GM23338 (cell line): ENCODE measurements at regions not wholly inside any gene's neighbourhood (a gene's known extent, or its start where the extent isn't known, plus 50 kb on each side); places are given as distances from the start of the nearest gene placed in this dataset.

ENCODE experiments used
- CTCF ChIP-seq, 2 experiments: fragments of 200-600 bp in 1 of 2; sonication (generic) in 1 of 2; conservative IDR thresholded peaks; 2 replicates each; pipeline versions ENCODE4 v1.5.1 to v1.6.1; 2016 to 2017; ENCODE audit warnings: antibody characterized with exemption in 2 of 2, low read depth in 2 of 2, mild to moderate bottlenecking in 2 of 2, moderate library complexity in 1 of 2
- EZH2phosphoT487 ChIP-seq: fragments of 200-600 bp; sonication (generic); IDR thresholded peaks from one replicate; pipeline ENCODE4 v1.8.1; 2018; ENCODE audit warnings: antibody characterized with exemption; ENCODE audit not compliant: unreplicated experiment
- JUNB ChIP-seq: IDR thresholded peaks from one replicate; pipeline ENCODE4 v1.6.1; 2016; ENCODE audit warnings: antibody characterized with exemption; ENCODE audit not compliant: unreplicated experiment
- NANOG ChIP-seq: IDR thresholded peaks from 2 replicates; pipeline ENCODE4 v1.6.1; 2016; ENCODE audit warnings: antibody characterized with exemption, borderline replicate concordance
- POLR2AphosphoS5 ChIP-seq: IDR thresholded peaks from 2 replicates; pipeline ENCODE4 v1.6.1; 2016; ENCODE audit warnings: antibody characterized with exemption, low read depth
- REST ChIP-seq: IDR thresholded peaks from one replicate; pipeline ENCODE4 v1.6.1; 2018; ENCODE audit warnings: antibody characterized with exemption; ENCODE audit not compliant: unreplicated experiment
- ZNF114 ChIP-seq: fragments of 250-450 bp; sonication (Bioruptor Pico); IDR thresholded peaks from 2 replicates; pipeline ENCODE4 v1.5.0; 2020; ENCODE audit warnings: mild to moderate bottlenecking, moderate library complexity
- ZNF331 ChIP-seq: fragments of 250-450 bp; sonication (Bioruptor Pico); IDR thresholded peaks from 2 replicates; pipeline ENCODE4 v1.5.0; 2020; ENCODE audit warnings: low read depth, mild to moderate bottlenecking, moderate library complexity
- ZNF462 ChIP-seq: fragments of 250-450 bp; sonication (Bioruptor Pico); IDR thresholded peaks from 2 replicates; pipeline ENCODE4 v1.5.0; 2020; ENCODE audit warnings: mild to moderate bottlenecking, moderate library complexity

- no peak for TF ChIP-seq ZNF462 (CRISPR knock-in tag)
- TF ChIP-seq ZNF331 (CRISPR knock-in tag) = no peak
- no peak for TF ChIP-seq CTCF (conservative IDR thresholded peaks at IDR 0.05; ENCODE audit: low read depth in 2 of 2)
- TF ChIP-seq NANOG = no peak
- no peak for TF ChIP-seq POLR2AphosphoS5
- TF ChIP-seq ZNF114 (CRISPR knock-in tag) = no peak
- no peak for TF ChIP-seq EZH2phosphoT487
- TF ChIP-seq REST = no peak
- no peak for TF ChIP-seq JUNB
Measured at GRCh38 chr10:55653531-55653930, 707.5 kb downstream of the ZWINT start (continued).
